H1 (cell line): ENCODE measurements at regions not wholly inside any gene's neighbourhood (a gene's known extent, or its start where the extent isn't known, plus 50 kb on each side); places are given as distances from the start of the nearest gene placed in this dataset.

Source experiments
- CTCF ChIA-PET: fragments of 300-600 bp; sonication (Branson Sonifier 250); formaldehyde crosslinking; loops from one replicate; lab custom pipeline; 2021; ENCODE audit not compliant: partially characterized antibody; lab: Charles Lee
- POLR2A ChIA-PET: fragments of 300-600 bp; sonication (Branson Sonifier 250); formaldehyde crosslinking; loops from one replicate; lab custom pipeline; 2021; ENCODE audit warnings: inconsistent platforms; ENCODE audit not compliant: partially characterized antibody; lab: Charles Lee
- DNase-seq, 2 experiments: peaks; one replicate each; pipeline versions ENCODE4 v3.0.0 to v3.0.0-alpha.2; 2010 to 2022; ENCODE audit warnings: low spot score in 2 of 2, low read depth in 1 of 2, mixed read lengths in 1 of 2
- FAIRE-seq: peaks from 2 replicates; lab custom pipeline; 2011; peaks lifted over from hg19 to GRCh38; lab: Jason Lieb, UNC
- H2AFZ ChIP-seq: 2 replicates; pipeline ENCODE4 v1.8.1; 2012; ENCODE audit warnings: low read length, inconsistent platforms
- H2AK5ac ChIP-seq: 2 replicates; pipeline ENCODE4 v1.6.1; 2013; ENCODE audit warnings: low read depth, low read length
- H2BK120ac ChIP-seq: replicated peaks from 2 replicates; pipeline ENCODE3; 2013; ENCODE audit warnings: low read depth, low read length, inconsistent platforms
- H2BK12ac ChIP-seq: 2 replicates; pipeline ENCODE4 v1.6.1; 2013; ENCODE audit warnings: low read depth, low read length
- H2BK15ac ChIP-seq: 2 replicates; pipeline ENCODE4 v1.6.1; 2013; ENCODE audit warnings: low read length
- H2BK20ac ChIP-seq: 2 replicates; pipeline ENCODE4 v1.6.1; 2013; ENCODE audit warnings: low read length
- H2BK5ac ChIP-seq: 2 replicates; pipeline ENCODE4 v1.6.1; 2013; ENCODE audit warnings: low read depth, low read length
- H3K14ac ChIP-seq: 2 replicates; pipeline ENCODE4 v1.6.1; 2013; ENCODE audit warnings: inconsistent platforms; ENCODE audit not compliant: insufficient read length
- H3K18ac ChIP-seq: 2 replicates; pipeline ENCODE4 v1.6.1; 2013; ENCODE audit warnings: low read length; ENCODE audit errors: extremely low read depth
- H3K23ac ChIP-seq: 2 replicates; pipeline ENCODE4 v1.6.1; 2013; ENCODE audit warnings: inconsistent platforms; ENCODE audit not compliant: insufficient read length
- H3K23me2 ChIP-seq: 2 replicates; pipeline ENCODE4 v1.6.1; 2013; ENCODE audit warnings: low read depth, low read length
- H3K27ac ChIP-seq: 2 replicates; pipeline ENCODE4 v1.6.1; 2011; ENCODE audit warnings: low read depth, low read length, inconsistent platforms
- H3K27me3 ChIP-seq, 4 experiments: replicated peaks in 1 of 4; 1 replicate in 1 of 4; 2 replicates in 3 of 4; pipeline versions ENCODE4 v1.6.1 to v1.8.1; 2011 to 2013; ENCODE audit warnings: low read length in 3 of 4, mild to moderate bottlenecking in 3 of 4, inconsistent platforms in 2 of 4, mixed read lengths in 2 of 4, moderate library complexity in 1 of 4; ENCODE audit not compliant: control insufficient read depth in 3 of 4, insufficient read depth in 3 of 4; ENCODE audit errors: extremely low read depth in 1 of 4
- H3K36me3 ChIP-seq, 4 experiments: 2 replicates each; pipeline versions ENCODE4 v1.6.1 to v1.8.1; 2011 to 2013; ENCODE audit warnings: mild to moderate bottlenecking in 4 of 4, low read length in 3 of 4, moderate library complexity in 2 of 4, control low read depth in 1 of 4, inconsistent platforms in 1 of 4; ENCODE audit not compliant: insufficient read depth in 4 of 4, control insufficient read depth in 2 of 4
- H3K4ac ChIP-seq: replicated peaks from 2 replicates; pipeline ENCODE3; 2013; ENCODE audit warnings: low read length, low read depth, mixed read lengths, inconsistent platforms; ENCODE audit not compliant: insufficient read length
- H3K4me1 ChIP-seq, 4 experiments: replicated peaks in 1 of 4; 1 replicate in 1 of 4; 2 replicates in 3 of 4; pipeline versions ENCODE4 v1.6.1 to v1.8.1; 2011 to 2013; ENCODE audit warnings: low read length in 3 of 4, inconsistent platforms in 2 of 4, mixed read lengths in 1 of 4; ENCODE audit not compliant: insufficient read depth in 4 of 4, control insufficient read depth in 3 of 4
- H3K4me2 ChIP-seq, 2 experiments: 2 replicates each; pipeline versions ENCODE4 v1.6.1 to v1.8.1; 2011 to 2013; ENCODE audit warnings: low read depth in 2 of 2, low read length in 2 of 2, control low read depth in 1 of 2, inconsistent platforms in 1 of 2, mild to moderate bottlenecking in 1 of 2; ENCODE audit not compliant: insufficient read depth in 1 of 2
- H3K4me3 ChIP-seq, 4 experiments: fragments of 200-600, 300-600 bp in 1 of 4; sonication (generic), shearing (Covaris generic), sonication (Bioruptor Twin) in 1 of 4; 2 replicates each; pipeline versions ENCODE4 v1.5.1 to v1.8.1; 2011 to 2016; ENCODE audit warnings: low read length in 4 of 4, low read depth in 3 of 4, control low read depth in 2 of 4, inconsistent platforms in 2 of 4, mild to moderate bottlenecking in 2 of 4, mixed read lengths in 1 of 4, moderate library complexity in 1 of 4; ENCODE audit not compliant: insufficient read depth in 2 of 4; ENCODE audit errors: extremely low read depth in 1 of 4
- H3K56ac ChIP-seq: replicated peaks from 2 replicates; pipeline ENCODE3; 2013; ENCODE audit warnings: low read depth, mild to moderate bottlenecking, mixed read lengths, low read length, inconsistent platforms; ENCODE audit not compliant: insufficient read length
- H3K79me1 ChIP-seq: 2 replicates; pipeline ENCODE4 v1.6.1; 2013; ENCODE audit warnings: low read depth, low read length, control low read depth
- H3K79me2 ChIP-seq, 2 experiments: 2 replicates each; pipeline versions ENCODE4 v1.6.1 to v1.8.1; 2012 to 2013; ENCODE audit warnings: low read length in 2 of 2, mild to moderate bottlenecking in 2 of 2, inconsistent platforms in 1 of 2; ENCODE audit not compliant: insufficient read depth in 2 of 2, control insufficient read depth in 1 of 2
- H3K9ac ChIP-seq, 4 experiments: replicated peaks in 1 of 4; 1 replicate in 1 of 4; 2 replicates in 3 of 4; pipeline versions ENCODE4 v1.6.1 to v1.8.1; 2011 to 2013; ENCODE audit warnings: low read depth in 3 of 4, low read length in 3 of 4, control low read depth in 2 of 4, mild to moderate bottlenecking in 2 of 4, moderate library complexity in 2 of 4, inconsistent platforms in 1 of 4; ENCODE audit errors: extremely low read depth in 1 of 4
- H3K9me3 ChIP-seq, 2 experiments: 2 replicates each; pipeline versions ENCODE4 v1.6.1 to v1.8.1; 2012 to 2013; ENCODE audit warnings: mild to moderate bottlenecking in 2 of 2, moderate library complexity in 2 of 2, control low read depth in 1 of 2, inconsistent platforms in 1 of 2, low read depth in 1 of 2, low read length in 1 of 2, mixed read lengths in 1 of 2; ENCODE audit not compliant: insufficient read depth in 2 of 2
- H4K20me1 ChIP-seq, 2 experiments: replicated peaks in 1 of 2; 2 replicates each; pipeline versions ENCODE3 to v1.8.1; 2011 to 2013; ENCODE audit warnings: inconsistent platforms in 2 of 2, low read length in 2 of 2, mild to moderate bottlenecking in 1 of 2; ENCODE audit not compliant: insufficient read depth in 2 of 2, control insufficient read depth in 1 of 2
- H4K5ac ChIP-seq: 2 replicates; pipeline ENCODE4 v1.6.1; 2013; ENCODE audit warnings: low read length, low read depth, mixed read lengths, inconsistent platforms; ENCODE audit not compliant: insufficient read length
- H4K8ac ChIP-seq: 2 replicates; pipeline ENCODE4 v1.8.0; 2013; ENCODE audit warnings: mild to moderate bottlenecking, moderate library complexity, low read length, inconsistent platforms; ENCODE audit not compliant: insufficient read depth; ENCODE audit errors: extremely low read depth
- H4K91ac ChIP-seq: replicated peaks from 2 replicates; pipeline ENCODE3; 2013; ENCODE audit warnings: low read length, mixed read lengths, inconsistent platforms; ENCODE audit not compliant: insufficient read length
- CEBPB ChIP-seq: IDR thresholded peaks from 2 replicates; pipeline ENCODE4 v1.6.1; 2012; ENCODE audit warnings: low read depth, low read length
- CTBP2 ChIP-seq: IDR thresholded peaks from 2 replicates; pipeline ENCODE4 v1.7.0; 2011; ENCODE audit warnings: borderline replicate concordance, mild to moderate bottlenecking, moderate library complexity, mixed read lengths, low read length; ENCODE audit not compliant: insufficient read depth, insufficient read length
- JUN ChIP-seq: IDR thresholded peaks from 2 replicates; pipeline ENCODE4 v1.6.1; 2011; ENCODE audit warnings: low read depth, mild to moderate bottlenecking, improper control_type of control experiment, low read length
- JUND ChIP-seq: IDR thresholded peaks from 2 replicates; pipeline ENCODE4 v1.6.1; 2011; ENCODE audit warnings: mild to moderate bottlenecking, improper control_type of control experiment, low read length
- RAD21 ChIP-seq, 2 experiments: IDR thresholded peaks in 1 of 2; conservative IDR thresholded peaks in 1 of 2; 2 replicates each; pipeline ENCODE4 v1.6.1; 2011; ENCODE audit warnings: low read depth in 2 of 2, low read length in 2 of 2, improper control_type of control experiment in 1 of 2, inconsistent platforms in 1 of 2, mild to moderate bottlenecking in 1 of 2, moderate library complexity in 1 of 2
- SIN3A ChIP-seq, 2 experiments: IDR thresholded peaks in 1 of 2; conservative IDR thresholded peaks in 1 of 2; 2 replicates each; pipeline ENCODE4 v1.6.1; 2011 to 2012; ENCODE audit warnings: low read length in 2 of 2, improper control_type of control experiment in 1 of 2, low read depth in 1 of 2, mild to moderate bottlenecking in 1 of 2
- SIX5 ChIP-seq: IDR thresholded peaks from 2 replicates; pipeline ENCODE4 v1.6.1; 2011; ENCODE audit warnings: mild to moderate bottlenecking, low read depth, low read length
- SP2 ChIP-seq: IDR thresholded peaks from 2 replicates; pipeline ENCODE4 v1.6.1; 2012; ENCODE audit warnings: mild to moderate bottlenecking, low read length, inconsistent platforms
- SP4 ChIP-seq: IDR thresholded peaks from 2 replicates; pipeline ENCODE4 v1.6.1; 2012; ENCODE audit warnings: low read length, inconsistent platforms
- SUZ12 ChIP-seq: fragments of 200-600 bp; sonication (generic); IDR thresholded peaks from 2 replicates; pipeline ENCODE4 v1.6.1; 2012; ENCODE audit warnings: mild to moderate bottlenecking, inconsistent platforms, low read length, moderate library complexity, mixed read lengths
- TAF1 ChIP-seq: IDR thresholded peaks from 2 replicates; pipeline ENCODE4 v1.6.1; 2011; ENCODE audit warnings: mild to moderate bottlenecking, low read depth, low read length
- WGBS, 2 experiments: shearing (Covaris generic) in 1 of 2; methylation state at CpG; one replicate each; pipeline versions ENCODE4 v1.1.6 to v1.1.7; 2013 to 2015; ENCODE audit warnings: low lambda C conversion rate in 2 of 2, mixed read lengths in 2 of 2, inconsistent platforms in 1 of 2, low coverage in 1 of 2, missing lambda C conversion rate in 1 of 2; ENCODE audit not compliant: insufficient replicate concordance in 2 of 2, insufficient coverage in 1 of 2, insufficient read length in 1 of 2; ENCODE audit errors: extremely low coverage in 1 of 2, missing lambda C conversion rate in 1 of 2; 5-methylcytosine and 5-hydroxymethylcytosine counted together
- TF ChIP-seq, protein P1 (sequence below): IDR thresholded peaks from 2 replicates; pipeline ENCODE4 v1.6.1; 2012; ENCODE audit warnings: inconsistent platforms

DNA sequence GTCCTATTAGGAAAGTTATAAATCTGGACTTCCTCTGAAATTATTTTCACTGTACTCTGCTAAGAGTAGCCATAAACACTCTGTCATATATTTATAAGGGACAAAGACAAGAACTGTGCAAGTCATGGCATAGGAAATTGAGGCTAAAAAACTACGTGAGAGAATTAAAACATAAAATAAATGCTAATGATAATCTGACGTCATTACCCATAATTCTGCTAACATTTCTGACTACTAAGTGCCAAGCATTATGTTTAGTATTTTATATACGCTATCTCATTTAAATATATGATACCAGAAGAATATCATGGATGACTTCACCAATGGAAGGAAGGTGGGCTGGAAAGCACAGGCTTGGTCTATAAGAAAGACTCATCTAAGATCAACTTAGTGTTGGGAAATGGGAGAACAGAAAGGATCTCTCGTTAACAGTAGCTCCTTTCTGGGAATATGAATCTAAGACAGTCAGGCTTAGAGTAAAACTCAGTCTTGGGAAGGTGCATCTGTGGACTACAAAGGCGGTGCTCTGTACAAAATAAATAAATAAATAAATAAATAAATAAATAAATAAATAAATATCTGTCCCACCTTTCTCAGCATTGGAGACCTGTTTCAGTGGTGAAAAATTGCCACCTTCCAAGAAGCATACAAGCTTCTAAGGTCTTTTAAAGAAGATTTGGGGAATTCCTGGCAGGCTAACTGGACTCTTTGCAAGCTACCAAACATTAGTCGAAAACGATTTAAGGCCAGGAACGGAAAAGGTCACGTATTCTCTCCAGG lies 267.4 kb downstream of the CGGBP1 start:
- Histone ChIP-seq H3K18ac (no peak overlapping the region), H4K20me1 (no peaks in the 10 kb centered on the region), H3K36me3 (no peaks in the 10 kb centered on the region), H2AK5ac (no peak overlapping the region), H3K23me2 (peaks cover 12% of the 10 kb centered on the region; the same call in 1 of the 2 replicates), H3K9me3 (no peaks in the 10 kb centered on the region), H3K14ac (no peak overlapping the region), H2BK120ac (no peak overlapping the region), H2AFZ (no peak overlapping the region), H3K27me3 (peaks cover 2 to 23% (median 10%) of the 10 kb centered on the region in 4 experiments), H3K9ac (no peak overlapping the region), H3K4me1 (peaks cover 0 to 2% (median 1%) of the 10 kb centered on the region in 4 experiments; a peak in 2 of 7 replicates), H3K56ac (no peak overlapping the region), H4K8ac (no peak overlapping the region), H4K91ac (no peak overlapping the region), H3K79me2 (no peaks in the 10 kb centered on the region), H3K4me2 (peak overlapping the region in 1 of 2 experiments; percentile 91; a peak in 1 of 4 replicates), H2BK20ac (no peak overlapping the region), H3K27ac (no peak overlapping the region), H2BK12ac (no peak overlapping the region), H2BK5ac (no peak overlapping the region), H3K79me1 (no peaks in the 10 kb centered on the region), H3K4me3 (peak overlapping the region in 1 of 4 experiments; percentile 70; a peak in 3 of 8 replicates), H2BK15ac (no peak overlapping the region), H3K4ac (no peak overlapping the region), H3K23ac (no peak overlapping the region), H4K5ac (no peak overlapping the region)
- CTCF ChIA-PET = interaction anchor here (1.0 to 2.1 kb wide), 2 partner anchors 20 to 212 kb away, joined by 4 to 9 read pairs; no protein-coding TSS in a partner anchor
- DNase-seq (no peak), FAIRE-seq (no peak)
- POLR2A ChIA-PET = no interaction called here
- 85% methylated on average over 9 of the region's 9 CpGs; no CpG with 5 or more reads in 1 of the 2 experiments for WGBS, 2 experiments
- TF ChIP-seq SP4 (no peak), RAD21 (IDR thresholded peaks at IDR 0.05 in 1 of 2, conservative IDR thresholded peaks at IDR 0.05 in 1 of 2; ENCODE audit: low read depth in 2 of 2, low read length in 2 of 2) (no peak), JUN (no peak), TAF1 (no peak), SUZ12 (no peak), JUND (no peak), SIX5 (no peak), SP2 (no peak), CEBPB (no peak), SIN3A (conservative IDR thresholded peaks at IDR 0.05 in 1 of 2, IDR thresholded peaks at IDR 0.05 in 1 of 2; ENCODE audit: low read depth in 1 of 2, low read length in 2 of 2) (no peak), CTBP2 (no peak)
- TF ChIP-seq, protein P1, sequence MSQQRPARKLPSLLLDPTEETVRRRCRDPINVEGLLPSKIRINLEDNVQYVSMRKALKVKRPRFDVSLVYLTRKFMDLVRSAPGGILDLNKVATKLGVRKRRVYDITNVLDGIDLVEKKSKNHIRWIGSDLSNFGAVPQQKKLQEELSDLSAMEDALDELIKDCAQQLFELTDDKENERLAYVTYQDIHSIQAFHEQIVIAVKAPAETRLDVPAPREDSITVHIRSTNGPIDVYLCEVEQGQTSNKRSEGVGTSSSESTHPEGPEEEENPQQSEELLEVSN = no peak
